ENCODE measurements at regions not wholly inside any gene's neighbourhood (a gene's known extent, or its start where the extent isn't known, plus 50 kb on each side); places are given as distances from the start of the nearest gene placed in this dataset.

DNA sequence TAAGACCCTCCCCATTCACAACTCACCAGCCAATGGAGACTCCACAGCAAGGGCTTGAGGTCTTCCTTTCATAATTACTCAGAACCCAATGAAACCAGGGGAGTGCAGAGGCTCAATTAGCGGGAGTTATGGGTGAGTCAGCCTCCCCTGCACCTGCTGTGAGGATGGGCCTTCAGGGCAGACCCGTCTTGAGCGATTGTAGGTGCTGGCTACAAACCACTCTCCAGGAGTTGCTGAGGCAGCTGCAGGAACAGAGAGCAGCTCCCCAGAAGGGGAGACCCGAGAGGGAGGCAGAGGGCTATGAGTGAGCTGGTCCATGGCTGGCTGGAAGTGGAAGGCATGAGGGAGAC is 58.5 kb upstream of the SORCS3 start:
- TF ChIP-seq EP300 (IDR thresholded peaks at IDR 0.05; ENCODE audit: low read depth) = no peak
- TF ChIP-seq POLR2A (IDR thresholded peaks at IDR 0.05) = no peak
- no peak for TF ChIP-seq CTCF (IDR thresholded peaks at IDR 0.05)
- TF ChIP-seq POLR2AphosphoS5 (IDR thresholded peaks at IDR 0.05) = no peak
- H3K4me1 ChIP-seq = no peaks in the 10 kb centered on the region
- WGBS, 2 donors (ENCODE audit: low coverage in 1 of 2) = 52% methylated on average over 4 of the region's 4 CpGs; no CpG with 5 or more reads in 1 of the 2 donors
- no peak overlapping the region for H3K4me3 ChIP-seq
- no peaks in the 10 kb centered on the region for H3K9me3 ChIP-seq
- in situ Hi-C loops (cut with MboI; ENCODE audit: low pct_ligation_motif_present in 1 of 4, low pct_unique_long_range_greater_than_20kb in 1 of 4, low sequenced_read_pairs in 3 of 4) (no loop called here), intact Hi-C loops (cut with DNase I; ENCODE audit: low total_unique reads) (no loop called here)
- no peak overlapping the region for H3K27ac ChIP-seq
- H3K27me3 ChIP-seq = peaks cover 10% of the 10 kb centered on the region
- DNase-seq = no peak
- H3K36me3 ChIP-seq = no peaks in the 10 kb centered on the region

DNA sequence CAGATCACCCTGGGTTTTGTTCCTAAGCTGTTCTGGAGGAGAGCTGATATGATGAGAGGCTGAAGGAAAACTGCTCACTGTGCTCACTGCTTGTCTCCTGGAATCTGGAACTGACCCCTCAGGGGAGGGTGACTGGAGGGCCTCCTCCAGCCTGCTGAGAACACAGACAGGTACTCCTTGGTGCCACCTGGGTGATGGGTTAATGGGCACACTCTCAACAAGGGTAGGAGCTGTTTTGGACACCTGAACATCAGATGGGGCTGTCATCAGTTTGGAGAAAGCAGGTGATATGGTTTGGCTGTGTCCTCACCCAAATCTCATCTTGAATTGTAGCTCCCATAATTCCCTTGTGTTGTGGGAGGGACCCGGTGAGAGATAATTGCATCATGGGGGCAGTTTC is 58.1 kb upstream of the SORCS3 start:
- no peak for DNase-seq
- H3K9me3 ChIP-seq = no peaks in the 10 kb centered on the region
- 95% methylated on average over 1 of the region's 1 CpG; no CpG with 5 or more reads in 1 of the 2 donors for WGBS, 2 donors (ENCODE audit: low coverage in 1 of 2)
- H3K36me3 ChIP-seq = no peaks in the 10 kb centered on the region
- peaks cover 10% of the 10 kb centered on the region for H3K27me3 ChIP-seq
- TF ChIP-seq EP300 (IDR thresholded peaks at IDR 0.05; ENCODE audit: low read depth) = no peak
- no peak for TF ChIP-seq POLR2A (IDR thresholded peaks at IDR 0.05)
- no peak for TF ChIP-seq CTCF (IDR thresholded peaks at IDR 0.05)
- TF ChIP-seq POLR2AphosphoS5 (IDR thresholded peaks at IDR 0.05) = no peak
- in situ Hi-C loops (cut with MboI; ENCODE audit: low pct_ligation_motif_present in 1 of 4, low pct_unique_long_range_greater_than_20kb in 1 of 4, low sequenced_read_pairs in 3 of 4) (no loop called here), intact Hi-C loops (cut with DNase I; ENCODE audit: low total_unique reads) (no loop called here)
- no peaks in the 10 kb centered on the region for H3K4me1 ChIP-seq
- H3K27ac ChIP-seq = no peak overlapping the region
- H3K4me3 ChIP-seq = no peak overlapping the region

DNA sequence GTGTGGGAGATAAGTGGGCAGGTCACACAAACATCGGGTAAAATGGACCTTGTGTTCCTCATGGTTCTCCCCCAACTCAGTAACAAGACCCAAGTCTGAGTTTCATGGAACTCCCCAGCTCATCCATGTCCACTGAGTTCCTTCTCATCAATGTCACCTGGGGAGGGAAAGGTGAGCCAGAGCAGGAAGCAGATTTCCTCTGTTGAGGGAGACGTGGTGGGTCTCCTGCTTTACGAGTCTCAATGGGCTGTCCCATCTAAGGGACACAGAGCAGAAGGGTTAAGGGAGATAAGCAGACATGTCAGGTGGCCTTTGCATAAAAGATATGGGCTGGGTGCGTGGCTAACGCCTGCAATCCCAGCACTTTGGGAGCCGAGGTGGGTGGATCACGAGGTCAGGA is 56.5 kb upstream of the SORCS3 start:
- no peak for DNase-seq
- intact Hi-C loops (cut with DNase I; ENCODE audit: low total_unique reads) (no loop called here), in situ Hi-C loops (cut with MboI; ENCODE audit: low pct_ligation_motif_present in 1 of 4, low pct_unique_long_range_greater_than_20kb in 1 of 4, low sequenced_read_pairs in 3 of 4) (no loop called here)
- Histone ChIP-seq H3K4me3 (no peak overlapping the region), H3K4me1 (no peaks in the 10 kb centered on the region), H3K27ac (no peak overlapping the region), H3K9me3 (no peaks in the 10 kb centered on the region), H3K36me3 (no peaks in the 10 kb centered on the region), H3K27me3 (peaks cover 10% of the 10 kb centered on the region)
- TF ChIP-seq POLR2AphosphoS5 (IDR thresholded peaks at IDR 0.05) (no peak), POLR2A (IDR thresholded peaks at IDR 0.05) (no peak), CTCF (IDR thresholded peaks at IDR 0.05) (no peak), EP300 (IDR thresholded peaks at IDR 0.05; ENCODE audit: low read depth) (no peak)
- WGBS, 2 donors (ENCODE audit: low coverage in 1 of 2) = 60 to 64% methylated on average over 2 to 7 of the region's 7 CpGs

GRCh38 chr10:104587751-104588150 is 53.3 kb upstream of the SORCS3 start:
- TF ChIP-seq POLR2AphosphoS5 (IDR thresholded peaks at IDR 0.05) = no peak
- Histone ChIP-seq H3K36me3 (no peaks in the 10 kb centered on the region), H3K27ac (no peak overlapping the region), H3K9me3 (no peaks in the 10 kb centered on the region), H3K4me3 (no peak overlapping the region), H3K27me3 (no peaks in the 10 kb centered on the region), H3K4me1 (no peaks in the 10 kb centered on the region)
- intact Hi-C loops (cut with DNase I; ENCODE audit: low total_unique reads) = no loop called here
- in situ Hi-C loops (cut with MboI; ENCODE audit: low pct_ligation_motif_present in 1 of 4, low pct_unique_long_range_greater_than_20kb in 1 of 4, low sequenced_read_pairs in 3 of 4) = no loop called here
- 50 to 74% methylated on average over 2 of the region's 2 CpGs for WGBS, 2 donors (ENCODE audit: low coverage in 1 of 2)
- no peak for DNase-seq

DNA sequence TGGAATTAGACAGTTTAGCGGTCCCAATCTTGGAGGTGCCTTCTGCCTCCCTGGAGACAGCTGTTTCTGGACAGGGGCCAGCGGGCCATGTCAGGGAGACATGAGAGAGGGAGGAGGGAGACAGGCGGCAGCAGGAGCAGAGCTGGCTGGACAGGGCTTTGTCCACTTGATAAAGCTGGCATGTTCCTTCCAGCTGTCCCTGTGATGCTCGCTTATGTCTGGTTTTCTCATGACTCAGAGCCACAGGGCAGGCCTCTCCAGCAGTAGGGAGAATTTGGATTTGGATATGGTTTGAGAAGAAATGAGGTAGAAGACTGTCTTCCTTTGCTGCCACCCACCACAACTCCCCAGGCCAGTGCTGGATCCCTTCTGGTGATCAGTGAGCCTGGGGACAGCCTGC is 51.7 kb upstream of the SORCS3 start:
- intact Hi-C loops (cut with DNase I; ENCODE audit: low total_unique reads) = no loop called here
- no peaks in the 10 kb centered on the region for H3K4me1 ChIP-seq
- no peaks in the 10 kb centered on the region for H3K9me3 ChIP-seq
- DNase-seq = no peak
- WGBS, 2 donors (ENCODE audit: low coverage in 1 of 2) = 74% methylated on average over 4 of the region's 4 CpGs; no CpG with 5 or more reads in 1 of the 2 donors
- no peak overlapping the region for H3K27ac ChIP-seq
- no peaks in the 10 kb centered on the region for H3K27me3 ChIP-seq
- no peak overlapping the region for H3K4me3 ChIP-seq
- in situ Hi-C loops (cut with MboI; ENCODE audit: low pct_ligation_motif_present in 1 of 4, low pct_unique_long_range_greater_than_20kb in 1 of 4, low sequenced_read_pairs in 3 of 4) = no loop called here
- TF ChIP-seq POLR2A (IDR thresholded peaks at IDR 0.05) (no peak), POLR2AphosphoS5 (IDR thresholded peaks at IDR 0.05) (no peak), EP300 (IDR thresholded peaks at IDR 0.05; ENCODE audit: low read depth) (no peak), CTCF (IDR thresholded peaks at IDR 0.05) (no peak)
- H3K36me3 ChIP-seq = no peaks in the 10 kb centered on the region
